ENCODE measurements at regions not wholly inside any gene's neighbourhood (a gene's known extent, or its start where the extent isn't known, plus 50 kb on each side); places are given as distances from the start of the nearest gene placed in this dataset.

- intact Hi-C loops (cut with micrococcal nuclease; ENCODE audit: unreplicated experiment), result no loop called here
- Histone ChIP-seq H3K4me1 (ENCODE audit: insufficient read depth, low read length, poor library complexity, severe bottlenecking) (peaks cover 12% of the 10 kb centered on the region), H3K9me3 (ENCODE audit: low read depth, low read length, poor library complexity, severe bottlenecking) (no peaks in the 10 kb centered on the region), H3K27ac (ENCODE audit: low read depth, low read length, poor library complexity, severe bottlenecking) (peak overlapping the region; percentile 27), H3K27me3 (replicated peaks; ENCODE audit: insufficient read depth, low read depth, low read length, poor library complexity) (no peaks in the 10 kb centered on the region), H3K36me3 (ENCODE audit: insufficient read depth, low read length, poor library complexity, severe bottlenecking) (no peaks in the 10 kb centered on the region), H3K4me3 (ENCODE audit: low read depth, low read length, poor library complexity, severe bottlenecking) (no peak overlapping the region)
- BruUV-seq (replicated peaks), result no TSS peak
- TF ChIP-seq EZH2 (IDR thresholded peaks at IDR 0.05; ENCODE audit: borderline replicate concordance, low read depth, low read length, poor library complexity, severe bottlenecking) (no peak), CTCF (conservative IDR thresholded peaks at IDR 0.05; ENCODE audit: low read depth, low read length) (no peak)
- POLR2A ChIA-PET (ENCODE audit: low non-redundant PET), result no interaction called here
- CTCF ChIA-PET, result no interaction called here
- no peak for DNase-seq (ENCODE audit: low spot score)
Observed at GRCh38 chr6:158255275-158255988, 56.8 kb upstream of the TULP4 start.

- Histone ChIP-seq H3K4me3 (ENCODE audit: low read depth, low read length, poor library complexity, severe bottlenecking) (no peak overlapping the region), H3K27me3 (replicated peaks; ENCODE audit: insufficient read depth, low read depth, low read length, poor library complexity) (no peaks in the 10 kb centered on the region), H3K36me3 (ENCODE audit: insufficient read depth, low read length, poor library complexity, severe bottlenecking) (no peaks in the 10 kb centered on the region), H3K27ac (ENCODE audit: low read depth, low read length, poor library complexity, severe bottlenecking) (peak overlapping the region; percentile 27), H3K4me1 (ENCODE audit: insufficient read depth, low read length, poor library complexity, severe bottlenecking) (peaks cover 12% of the 10 kb centered on the region), H3K9me3 (ENCODE audit: low read depth, low read length, poor library complexity, severe bottlenecking) (no peaks in the 10 kb centered on the region)
- CTCF ChIA-PET, result no interaction called here
- BruUV-seq (replicated peaks), result no TSS peak
- POLR2A ChIA-PET (ENCODE audit: low non-redundant PET), result no interaction called here
- no peak for DNase-seq (ENCODE audit: low spot score)
- intact Hi-C loops (cut with micrococcal nuclease; ENCODE audit: unreplicated experiment), result no loop called here
- TF ChIP-seq EZH2 (IDR thresholded peaks at IDR 0.05; ENCODE audit: borderline replicate concordance, low read depth, low read length, poor library complexity, severe bottlenecking) (no peak), CTCF (conservative IDR thresholded peaks at IDR 0.05; ENCODE audit: low read depth, low read length) (no peak)
Observed at GRCh38 chr6:158255989-158256601, 56.2 kb upstream of the TULP4 start.

DNA sequence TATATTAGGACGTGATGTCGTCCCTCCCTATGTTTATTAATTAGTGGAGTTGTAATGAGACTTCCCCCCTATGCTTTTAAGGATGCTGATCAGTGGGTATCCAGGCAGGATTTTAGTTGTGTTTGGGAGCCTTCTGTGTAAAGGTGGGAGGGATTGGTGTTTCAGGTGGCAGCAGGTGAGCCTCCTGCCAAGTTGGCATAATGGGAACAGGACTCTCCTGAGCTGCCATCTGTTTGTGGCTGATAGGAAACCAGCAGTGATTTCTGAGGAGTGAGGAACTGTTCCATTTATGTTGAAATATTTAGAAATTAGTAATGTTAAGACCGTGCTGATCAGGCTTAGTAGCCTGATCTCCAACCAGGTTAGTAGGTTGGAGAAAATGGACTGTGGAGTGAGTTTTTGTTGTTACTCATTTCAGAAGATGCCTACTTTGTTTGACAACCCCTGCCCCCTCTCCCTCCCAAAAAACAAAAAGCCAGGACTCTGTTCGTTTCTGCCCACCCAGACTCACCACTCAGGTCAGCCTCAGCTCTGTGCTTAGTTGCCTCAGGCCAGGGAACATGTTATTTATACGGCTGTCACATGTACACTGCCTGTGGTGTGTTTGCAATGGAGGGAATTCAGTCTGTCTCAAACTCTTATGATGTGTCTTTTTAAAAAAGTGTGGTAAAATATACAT, 55.4 kb upstream of the TULP4 start:
- Histone ChIP-seq H3K27ac (ENCODE audit: low read depth, low read length, poor library complexity, severe bottlenecking) (no peak overlapping the region), H3K9me3 (ENCODE audit: low read depth, low read length, poor library complexity, severe bottlenecking) (no peaks in the 10 kb centered on the region), H3K36me3 (ENCODE audit: insufficient read depth, low read length, poor library complexity, severe bottlenecking) (no peaks in the 10 kb centered on the region), H3K4me3 (ENCODE audit: low read depth, low read length, poor library complexity, severe bottlenecking) (no peak overlapping the region), H3K4me1 (ENCODE audit: insufficient read depth, low read length, poor library complexity, severe bottlenecking) (peaks cover 12% of the 10 kb centered on the region), H3K27me3 (replicated peaks; ENCODE audit: insufficient read depth, low read depth, low read length, poor library complexity) (no peaks in the 10 kb centered on the region)
- ChIA-PET CTCF (no interaction called here), POLR2A (ENCODE audit: low non-redundant PET) (no interaction called here)
- DNase-seq (ENCODE audit: low spot score), result no peak
- BruUV-seq (replicated peaks), result no TSS peak
- TF ChIP-seq EZH2 (IDR thresholded peaks at IDR 0.05; ENCODE audit: borderline replicate concordance, low read depth, low read length, poor library complexity, severe bottlenecking) (no peak), CTCF (conservative IDR thresholded peaks at IDR 0.05; ENCODE audit: low read depth, low read length) (no peak)
- intact Hi-C loops (cut with micrococcal nuclease; ENCODE audit: unreplicated experiment), result no loop called here
